AG20443 (cell line): ENCODE measurements at regions not wholly inside any gene's neighbourhood (a gene's known extent, or its start where the extent isn't known, plus 50 kb on each side); places are given as distances from the start of the nearest gene placed in this dataset.

Source experiments
- DNase-seq: peaks from one replicate; pipeline ENCODE4 v3.0.0; 2012; ENCODE audit warnings: low spot score, mixed read lengths

GRCh38 chr5:4196744-4197143 lies 601.1 kb downstream of the IRX1 start:
- DNase-seq = no peak

- DNase-seq = no peak
Measured at GRCh38 chr5:4197151-4197550, 601.5 kb downstream of the IRX1 start.

- no peak for DNase-seq
Measured at GRCh38 chr5:4198461-4198860, 602.8 kb downstream of the IRX1 start.

GRCh38 chr5:4199049-4199841 lies 603.6 kb downstream of the IRX1 start:
- no peak for DNase-seq

DNA sequence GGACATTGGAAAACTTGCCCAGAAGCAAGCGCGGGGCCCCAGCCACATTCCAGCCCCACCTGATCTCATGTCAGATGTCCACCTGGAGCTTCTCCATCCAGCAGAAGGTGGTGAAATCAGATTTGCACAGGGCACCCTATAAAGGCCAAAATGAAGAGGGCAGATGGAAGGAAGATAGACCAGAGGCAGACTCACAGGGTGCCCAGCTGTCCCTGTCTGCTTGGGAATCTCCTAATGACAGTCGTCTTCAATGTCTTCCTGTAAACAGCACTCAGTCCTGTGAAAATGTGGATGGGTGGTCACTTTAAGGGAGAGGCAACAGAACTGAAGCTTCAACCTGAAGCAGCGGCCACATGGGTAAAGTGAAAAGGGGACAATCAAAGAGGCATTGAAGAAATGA lies 607.5 kb downstream of the IRX1 start:
- DNase-seq = no peak

- no peak for DNase-seq
Measured at GRCh38 chr5:4204276-4205141, 608.9 kb downstream of the IRX1 start.

GRCh38 chr5:4205398-4205797 lies 609.8 kb downstream of the IRX1 start:
- DNase-seq = no peak

- no peak for DNase-seq
Measured at GRCh38 chr5:4206127-4206526, 610.5 kb downstream of the IRX1 start.

GRCh38 chr5:4207486-4207885 lies 611.9 kb downstream of the IRX1 start:
- no peak for DNase-seq

GRCh38 chr5:4208537-4208936 lies 612.9 kb downstream of the IRX1 start:
- no peak for DNase-seq

- DNase-seq = no peak
Measured at GRCh38 chr5:4208996-4209395, 613.4 kb downstream of the IRX1 start.

- no peak for DNase-seq
Measured at GRCh38 chr5:4212071-4212739, 616.6 kb downstream of the IRX1 start.

DNA sequence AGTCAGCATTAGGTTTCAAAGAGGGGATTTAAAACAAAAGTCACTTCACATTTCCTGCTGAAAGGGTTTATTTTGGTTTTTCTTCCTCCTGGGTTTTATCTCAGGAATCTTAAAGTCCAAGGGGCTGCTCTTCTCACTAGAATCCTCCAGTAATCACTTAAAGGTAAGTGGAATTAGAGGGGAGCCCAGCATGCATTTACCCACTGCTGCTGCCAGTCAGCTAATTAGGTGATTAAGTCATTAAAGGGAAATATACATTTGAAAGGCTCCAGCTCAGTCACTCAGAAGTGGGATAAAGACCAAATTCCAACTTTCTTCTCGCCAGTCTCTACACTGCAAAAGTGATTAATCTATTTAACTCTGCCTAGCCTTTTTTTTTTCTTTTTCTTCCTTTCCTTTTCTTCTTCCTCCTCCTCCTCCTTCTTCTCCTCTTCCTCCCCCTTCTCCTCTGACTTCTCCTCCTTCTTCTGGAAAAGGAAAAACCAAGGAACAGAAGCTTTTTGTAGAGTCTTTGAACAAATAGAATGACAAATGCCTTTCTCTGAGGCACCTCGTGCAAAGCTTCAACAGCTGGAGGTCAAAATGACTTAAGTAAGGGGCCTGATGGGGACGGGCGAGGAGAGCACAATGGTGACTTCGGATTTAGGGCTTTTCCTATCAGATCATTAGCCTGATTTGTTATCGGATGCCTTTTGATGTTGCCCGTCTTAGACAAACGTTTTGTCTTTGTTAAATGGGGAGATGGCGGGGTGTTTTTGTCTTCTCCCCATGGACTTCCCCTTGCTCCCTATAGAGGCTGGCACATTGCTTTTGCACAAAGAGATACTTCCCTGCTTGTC lies 617.6 kb downstream of the IRX1 start:
- no peak for DNase-seq

DNA sequence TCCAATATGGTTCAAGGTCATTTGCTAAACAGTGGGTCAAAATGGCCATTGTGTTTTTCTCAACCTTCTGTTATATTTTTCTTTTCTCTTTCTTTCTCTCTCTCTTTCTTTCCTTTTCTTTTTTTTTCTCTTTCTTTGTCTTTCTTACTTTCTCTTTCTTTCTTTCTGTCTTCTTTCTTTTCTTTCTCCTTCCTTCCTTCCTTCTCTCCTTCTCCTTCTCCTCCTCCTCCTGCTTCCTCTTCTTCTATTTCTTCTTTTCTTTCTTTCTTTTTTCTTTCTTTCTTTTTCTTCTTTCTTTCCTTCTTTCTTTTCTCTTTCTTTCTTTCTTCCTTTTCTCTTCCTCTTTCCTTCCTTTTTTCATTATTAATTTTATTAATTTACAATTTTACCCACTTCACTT lies 619.5 kb downstream of the IRX1 start:
- no peak for DNase-seq

DNA sequence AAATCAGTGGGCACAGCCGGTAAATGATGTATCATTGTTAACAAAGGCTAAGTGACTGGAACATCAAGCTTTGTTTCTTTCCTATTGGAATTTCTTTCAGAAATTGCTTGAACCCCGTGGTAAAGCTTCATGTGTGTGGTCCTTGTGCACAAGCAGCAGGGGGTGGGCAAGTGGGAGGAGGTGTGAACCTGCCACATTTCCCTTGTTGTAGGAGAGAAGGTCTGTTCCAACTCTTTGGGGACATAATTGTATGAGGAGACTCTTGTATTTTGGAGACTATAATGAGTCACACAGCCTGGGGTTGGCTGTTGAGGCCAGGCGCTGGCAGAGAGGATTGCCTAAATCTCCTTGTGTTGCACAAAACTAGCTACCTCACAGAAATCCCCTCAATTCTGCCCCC lies 620.5 kb downstream of the IRX1 start:
- no peak for DNase-seq

DNA sequence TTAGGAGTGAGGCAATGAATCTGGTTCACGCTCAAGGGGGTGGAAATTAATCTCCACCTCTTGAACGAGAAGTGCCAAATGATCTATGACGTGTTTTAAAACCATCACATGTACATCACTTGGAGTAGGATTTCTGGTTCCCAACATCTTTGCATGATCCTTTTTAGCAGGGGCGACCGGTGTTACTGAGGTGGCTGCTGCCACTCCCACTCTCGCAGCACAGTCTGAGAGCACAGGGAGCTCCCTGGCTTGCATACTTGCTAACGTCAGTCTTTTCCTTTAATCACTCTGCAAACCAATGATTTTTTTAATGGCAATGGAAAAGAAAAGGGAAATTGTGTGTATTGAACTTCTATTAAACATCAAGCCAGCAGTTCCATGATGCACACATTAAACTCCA lies 624.4 kb downstream of the IRX1 start:
- DNase-seq = no peak

GRCh38 chr5:4221048-4221447 lies 625.4 kb downstream of the IRX1 start:
- DNase-seq = no peak

DNA sequence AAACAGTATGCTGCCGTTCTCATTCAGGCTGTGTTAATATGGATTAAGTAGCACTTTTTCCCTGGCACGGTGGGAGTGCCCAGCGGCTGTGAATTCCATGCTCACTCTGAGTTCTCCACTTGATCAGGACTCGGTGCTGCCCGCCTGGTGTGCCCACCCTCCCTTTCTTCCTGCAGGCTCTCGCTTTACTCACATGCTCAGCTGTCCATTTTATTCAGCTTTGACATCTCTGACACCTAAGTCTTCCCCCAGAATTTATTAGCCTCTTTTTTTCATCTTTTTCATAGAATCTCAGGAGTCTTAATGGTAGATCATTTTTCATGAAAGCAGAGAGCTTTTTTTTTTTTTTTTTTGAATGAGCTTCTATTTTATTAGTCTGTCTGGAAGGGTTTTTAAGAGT lies 626.5 kb downstream of the IRX1 start:
- DNase-seq = no peak

- DNase-seq = no peak
Measured at GRCh38 chr5:4222821-4223220, 627.2 kb downstream of the IRX1 start.

DNA sequence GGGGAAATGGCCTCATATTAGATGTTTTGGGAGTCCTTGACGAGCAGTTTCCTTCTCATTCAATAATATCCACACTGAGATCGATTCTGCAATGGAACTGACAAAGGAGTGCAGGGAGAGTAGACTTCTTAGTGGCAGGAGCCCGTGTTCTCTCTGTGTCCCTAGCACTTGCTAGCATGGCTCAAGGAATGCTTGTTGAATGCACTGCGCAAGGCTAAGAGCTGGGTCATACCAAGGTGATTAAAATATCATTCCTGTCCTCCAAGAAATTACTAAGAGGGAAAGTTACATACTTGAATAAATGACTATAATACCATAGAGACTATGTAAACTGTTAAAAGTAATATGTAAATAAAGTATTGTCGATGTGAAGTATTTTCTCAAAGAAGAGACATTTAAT lies 630.1 kb downstream of the IRX1 start:
- DNase-seq = no peak

DNA sequence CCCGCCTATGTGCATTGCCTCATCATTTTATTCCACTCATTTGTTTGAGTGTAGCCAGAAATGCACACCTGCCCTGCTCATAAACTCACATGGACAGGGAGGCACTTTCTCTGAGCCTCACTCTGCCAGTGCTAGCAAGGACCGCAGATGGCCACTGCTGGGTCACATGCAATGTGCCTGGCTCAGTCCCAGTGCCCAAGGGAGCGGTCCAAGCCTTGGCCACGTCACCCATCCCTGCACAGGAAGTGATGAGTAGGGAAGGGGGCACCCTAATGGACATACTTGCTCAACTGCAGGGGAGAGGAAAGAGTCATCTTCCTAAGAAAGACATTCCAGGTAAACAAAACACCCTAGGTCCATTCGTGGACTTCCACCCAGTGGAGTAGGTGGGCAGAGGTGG lies 630.9 kb downstream of the IRX1 start:
- DNase-seq = no peak

- DNase-seq = no peak
Measured at GRCh38 chr5:4228708-4229107, 633.1 kb downstream of the IRX1 start.
